ENCODE measurements at regions not wholly inside any gene's neighbourhood (a gene's known extent, or its start where the extent isn't known, plus 50 kb on each side); places are given as distances from the start of the nearest gene placed in this dataset.

GRCh38 chr20:39349240-39349639 is 387.1 kb downstream of the DHX35 start:
- no peak overlapping the region for H3K4me3 ChIP-seq (ENCODE audit: low read length)
- 92% methylated on average over 4 of the region's 4 CpGs for WGBS
- H3K27ac ChIP-seq (ENCODE audit: low read depth, low read length) = no peak overlapping the region
- no peak overlapping the region for H3K9ac ChIP-seq (ENCODE audit: low read depth, low read length)
- H3K27me3 ChIP-seq (ENCODE audit: insufficient read depth, low read length) = no peaks in the 10 kb centered on the region
- no peaks in the 10 kb centered on the region for H3K4me1 ChIP-seq (ENCODE audit: insufficient read depth, low read length)
- no peaks in the 10 kb centered on the region for H3K36me3 ChIP-seq (ENCODE audit: insufficient read depth, low read length)
- peaks cover 18% of the 10 kb centered on the region for H3K9me3 ChIP-seq (ENCODE audit: insufficient read depth, low read depth, low read length)

- H3K4me1 ChIP-seq (ENCODE audit: insufficient read depth, low read length) = no peaks in the 10 kb centered on the region
- WGBS = 95% methylated on average over 5 of the region's 5 CpGs
- no peaks in the 10 kb centered on the region for H3K36me3 ChIP-seq (ENCODE audit: insufficient read depth, low read length)
- no peak overlapping the region for H3K27ac ChIP-seq (ENCODE audit: low read depth, low read length)
- no peaks in the 10 kb centered on the region for H3K27me3 ChIP-seq (ENCODE audit: insufficient read depth, low read length)
- H3K9ac ChIP-seq (ENCODE audit: low read depth, low read length) = no peak overlapping the region
- H3K4me3 ChIP-seq (ENCODE audit: low read length) = no peak overlapping the region
- peaks cover 18% of the 10 kb centered on the region for H3K9me3 ChIP-seq (ENCODE audit: insufficient read depth, low read depth, low read length)
These were observed 385.5 kb downstream of the DHX35 start for GRCh38 chr20:39347626-39348025.

- no peaks in the 10 kb centered on the region for H3K4me1 ChIP-seq (ENCODE audit: insufficient read depth, low read length)
- no peak overlapping the region for H3K9ac ChIP-seq (ENCODE audit: low read depth, low read length)
- no peaks in the 10 kb centered on the region for H3K27me3 ChIP-seq (ENCODE audit: insufficient read depth, low read length)
- no peak overlapping the region for H3K4me3 ChIP-seq (ENCODE audit: low read length)
- 81% methylated on average over 1 of the region's 1 CpG for WGBS
- no peaks in the 10 kb centered on the region for H3K36me3 ChIP-seq (ENCODE audit: insufficient read depth, low read length)
- no peak overlapping the region for H3K27ac ChIP-seq (ENCODE audit: low read depth, low read length)
- no peaks in the 10 kb centered on the region for H3K9me3 ChIP-seq (ENCODE audit: insufficient read depth, low read depth, low read length)
These were observed 380.3 kb downstream of the DHX35 start for GRCh38 chr20:39342463-39342862.

GRCh38 chr20:39338469-39339376 is 376.6 kb downstream of the DHX35 start:
- Histone ChIP-seq H3K9ac (ENCODE audit: low read depth, low read length) (no peak overlapping the region), H3K9me3 (ENCODE audit: insufficient read depth, low read depth, low read length) (no peaks in the 10 kb centered on the region), H3K27me3 (ENCODE audit: insufficient read depth, low read length) (no peaks in the 10 kb centered on the region), H3K4me3 (ENCODE audit: low read length) (no peak overlapping the region), H3K27ac (ENCODE audit: low read depth, low read length) (no peak overlapping the region), H3K36me3 (ENCODE audit: insufficient read depth, low read length) (no peaks in the 10 kb centered on the region), H3K4me1 (ENCODE audit: insufficient read depth, low read length) (no peaks in the 10 kb centered on the region)
- 89% methylated on average over 6 of the region's 6 CpGs for WGBS

- no peak overlapping the region for H3K27ac ChIP-seq (ENCODE audit: low read depth, low read length)
- H3K9me3 ChIP-seq (ENCODE audit: insufficient read depth, low read depth, low read length) = no peaks in the 10 kb centered on the region
- H3K27me3 ChIP-seq (ENCODE audit: insufficient read depth, low read length) = no peaks in the 10 kb centered on the region
- H3K4me3 ChIP-seq (ENCODE audit: low read length) = no peak overlapping the region
- WGBS = 90% methylated on average over 3 of the region's 3 CpGs
- H3K9ac ChIP-seq (ENCODE audit: low read depth, low read length) = no peak overlapping the region
- H3K4me1 ChIP-seq (ENCODE audit: insufficient read depth, low read length) = no peaks in the 10 kb centered on the region
- H3K36me3 ChIP-seq (ENCODE audit: insufficient read depth, low read length) = no peaks in the 10 kb centered on the region
These were observed 371.1 kb downstream of the DHX35 start for GRCh38 chr20:39333211-39333610.

- H3K9me3 ChIP-seq (ENCODE audit: insufficient read depth, low read depth, low read length) = no peaks in the 10 kb centered on the region
- H3K27ac ChIP-seq (ENCODE audit: low read depth, low read length) = no peak overlapping the region
- H3K4me1 ChIP-seq (ENCODE audit: insufficient read depth, low read length) = peaks cover 6% of the 10 kb centered on the region; the same call in 1 of the 2 replicates
- H3K9ac ChIP-seq (ENCODE audit: low read depth, low read length) = no peak overlapping the region
- no peaks in the 10 kb centered on the region for H3K27me3 ChIP-seq (ENCODE audit: insufficient read depth, low read length)
- H3K36me3 ChIP-seq (ENCODE audit: insufficient read depth, low read length) = no peaks in the 10 kb centered on the region
- no peak overlapping the region for H3K4me3 ChIP-seq (ENCODE audit: low read length)
- WGBS = 95% methylated on average over 4 of the region's 4 CpGs
These were observed 366.2 kb downstream of the DHX35 start for GRCh38 chr20:39328347-39328746.

GRCh38 chr20:39326050-39326449 is 363.9 kb downstream of the DHX35 start:
- no peak overlapping the region for H3K27ac ChIP-seq (ENCODE audit: low read depth, low read length)
- WGBS = 92% methylated on average over 2 of the region's 3 CpGs
- H3K4me1 ChIP-seq (ENCODE audit: insufficient read depth, low read length) = peaks cover 6% of the 10 kb centered on the region; the same call in 1 of the 2 replicates
- H3K36me3 ChIP-seq (ENCODE audit: insufficient read depth, low read length) = no peaks in the 10 kb centered on the region
- no peaks in the 10 kb centered on the region for H3K9me3 ChIP-seq (ENCODE audit: insufficient read depth, low read depth, low read length)
- H3K4me3 ChIP-seq (ENCODE audit: low read length) = no peak overlapping the region
- H3K27me3 ChIP-seq (ENCODE audit: insufficient read depth, low read length) = no peaks in the 10 kb centered on the region
- no peak overlapping the region for H3K9ac ChIP-seq (ENCODE audit: low read depth, low read length)

GRCh38 chr20:39318911-39319310 is 356.8 kb downstream of the DHX35 start:
- Histone ChIP-seq H3K4me3 (ENCODE audit: low read length) (no peak overlapping the region), H3K27ac (ENCODE audit: low read depth, low read length) (no peak overlapping the region), H3K36me3 (ENCODE audit: insufficient read depth, low read length) (no peaks in the 10 kb centered on the region), H3K9me3 (ENCODE audit: insufficient read depth, low read depth, low read length) (no peaks in the 10 kb centered on the region), H3K9ac (ENCODE audit: low read depth, low read length) (no peak overlapping the region), H3K4me1 (ENCODE audit: insufficient read depth, low read length) (no peaks in the 10 kb centered on the region), H3K27me3 (ENCODE audit: insufficient read depth, low read length) (no peaks in the 10 kb centered on the region)
- WGBS = 57% methylated on average over 2 of the region's 2 CpGs

GRCh38 chr20:39312676-39313075 is 350.5 kb downstream of the DHX35 start:
- peaks cover 8% of the 10 kb centered on the region for H3K4me1 ChIP-seq (ENCODE audit: insufficient read depth, low read length)
- H3K9me3 ChIP-seq (ENCODE audit: insufficient read depth, low read depth, low read length) = peaks cover 7% of the 10 kb centered on the region
- H3K9ac ChIP-seq (ENCODE audit: low read depth, low read length) = no peak overlapping the region
- H3K27me3 ChIP-seq (ENCODE audit: insufficient read depth, low read length) = no peaks in the 10 kb centered on the region
- no peak overlapping the region for H3K27ac ChIP-seq (ENCODE audit: low read depth, low read length)
- H3K4me3 ChIP-seq (ENCODE audit: low read length) = no peak overlapping the region
- no peaks in the 10 kb centered on the region for H3K36me3 ChIP-seq (ENCODE audit: insufficient read depth, low read length)

GRCh38 chr20:39311851-39312506 is 349.8 kb downstream of the DHX35 start:
- Histone ChIP-seq H3K27me3 (ENCODE audit: insufficient read depth, low read length) (no peaks in the 10 kb centered on the region), H3K27ac (ENCODE audit: low read depth, low read length) (no peak overlapping the region), H3K4me3 (ENCODE audit: low read length) (no peak overlapping the region), H3K9me3 (ENCODE audit: insufficient read depth, low read depth, low read length) (peaks cover 7% of the 10 kb centered on the region), H3K36me3 (ENCODE audit: insufficient read depth, low read length) (no peaks in the 10 kb centered on the region), H3K4me1 (ENCODE audit: insufficient read depth, low read length) (peaks cover 8% of the 10 kb centered on the region), H3K9ac (ENCODE audit: low read depth, low read length) (no peak overlapping the region)
- 81% methylated on average over 1 of the region's 1 CpG for whole genome bisulfite sequencing

GRCh38 chr20:39310363-39310995 is 348.3 kb downstream of the DHX35 start:
- Histone ChIP-seq H3K9ac (ENCODE audit: low read depth, low read length) (no peak overlapping the region), H3K27ac (ENCODE audit: low read depth, low read length) (no peak overlapping the region), H3K9me3 (ENCODE audit: insufficient read depth, low read depth, low read length) (peaks cover 7% of the 10 kb centered on the region), H3K36me3 (ENCODE audit: insufficient read depth, low read length) (no peaks in the 10 kb centered on the region), H3K27me3 (ENCODE audit: insufficient read depth, low read length) (no peaks in the 10 kb centered on the region), H3K4me3 (ENCODE audit: low read length) (no peak overlapping the region), H3K4me1 (ENCODE audit: insufficient read depth, low read length) (peaks cover 8% of the 10 kb centered on the region)
- WGBS = 44% methylated on average over 9 of the region's 9 CpGs
